LNCaP clone FGC (cell line): ENCODE measurements at regions not wholly inside any gene's neighbourhood (a gene's known extent, or its start where the extent isn't known, plus 50 kb on each side); places are given as distances from the start of the nearest gene placed in this dataset.

ENCODE experiments used
- DNase-seq: peaks from one replicate; pipeline ENCODE4 v3.0.0-alpha.2; 2011; ENCODE audit warnings: low read depth
- H3K4me3 ChIP-seq: 2 replicates; pipeline ENCODE4 v1.5.1; 2011; ENCODE audit warnings: mild to moderate bottlenecking, low read depth, low read length, control low read depth
- TF ChIP-seq, protein P1 (sequence below): IDR thresholded peaks from 2 replicates; pipeline ENCODE4 v1.5.1; 2012; ENCODE audit warnings: mild to moderate bottlenecking; ENCODE audit not compliant: control insufficient read depth, insufficient read depth; ENCODE audit errors: extremely low read depth

DNA sequence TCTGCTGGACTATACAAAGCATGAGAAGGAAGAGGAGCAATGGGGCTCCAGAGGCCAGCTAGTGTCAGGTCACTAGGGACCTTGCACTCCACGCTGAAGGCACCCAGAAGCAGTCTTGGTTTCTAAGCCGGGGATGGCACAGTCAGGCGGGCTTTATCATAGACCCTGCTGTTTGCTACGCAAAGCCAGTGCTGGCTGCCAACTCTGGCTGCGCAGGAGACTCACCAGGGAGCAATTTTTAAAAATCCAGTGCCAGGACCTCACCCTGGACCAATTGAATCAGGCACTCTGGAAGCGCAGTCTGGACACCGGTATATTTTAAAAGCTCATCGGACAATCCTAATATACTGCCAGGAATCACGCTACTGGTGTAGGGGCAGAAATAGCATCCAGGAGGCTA, 368.5 kb upstream of the XYLT1 start:
- no peak overlapping the region for H3K4me3 ChIP-seq
- TF ChIP-seq, protein P1, sequence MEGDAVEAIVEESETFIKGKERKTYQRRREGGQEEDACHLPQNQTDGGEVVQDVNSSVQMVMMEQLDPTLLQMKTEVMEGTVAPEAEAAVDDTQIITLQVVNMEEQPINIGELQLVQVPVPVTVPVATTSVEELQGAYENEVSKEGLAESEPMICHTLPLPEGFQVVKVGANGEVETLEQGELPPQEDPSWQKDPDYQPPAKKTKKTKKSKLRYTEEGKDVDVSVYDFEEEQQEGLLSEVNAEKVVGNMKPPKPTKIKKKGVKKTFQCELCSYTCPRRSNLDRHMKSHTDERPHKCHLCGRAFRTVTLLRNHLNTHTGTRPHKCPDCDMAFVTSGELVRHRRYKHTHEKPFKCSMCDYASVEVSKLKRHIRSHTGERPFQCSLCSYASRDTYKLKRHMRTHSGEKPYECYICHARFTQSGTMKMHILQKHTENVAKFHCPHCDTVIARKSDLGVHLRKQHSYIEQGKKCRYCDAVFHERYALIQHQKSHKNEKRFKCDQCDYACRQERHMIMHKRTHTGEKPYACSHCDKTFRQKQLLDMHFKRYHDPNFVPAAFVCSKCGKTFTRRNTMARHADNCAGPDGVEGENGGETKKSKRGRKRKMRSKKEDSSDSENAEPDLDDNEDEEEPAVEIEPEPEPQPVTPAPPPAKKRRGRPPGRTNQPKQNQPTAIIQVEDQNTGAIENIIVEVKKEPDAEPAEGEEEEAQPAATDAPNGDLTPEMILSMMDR = no peak
- no peak for DNase-seq

DNA sequence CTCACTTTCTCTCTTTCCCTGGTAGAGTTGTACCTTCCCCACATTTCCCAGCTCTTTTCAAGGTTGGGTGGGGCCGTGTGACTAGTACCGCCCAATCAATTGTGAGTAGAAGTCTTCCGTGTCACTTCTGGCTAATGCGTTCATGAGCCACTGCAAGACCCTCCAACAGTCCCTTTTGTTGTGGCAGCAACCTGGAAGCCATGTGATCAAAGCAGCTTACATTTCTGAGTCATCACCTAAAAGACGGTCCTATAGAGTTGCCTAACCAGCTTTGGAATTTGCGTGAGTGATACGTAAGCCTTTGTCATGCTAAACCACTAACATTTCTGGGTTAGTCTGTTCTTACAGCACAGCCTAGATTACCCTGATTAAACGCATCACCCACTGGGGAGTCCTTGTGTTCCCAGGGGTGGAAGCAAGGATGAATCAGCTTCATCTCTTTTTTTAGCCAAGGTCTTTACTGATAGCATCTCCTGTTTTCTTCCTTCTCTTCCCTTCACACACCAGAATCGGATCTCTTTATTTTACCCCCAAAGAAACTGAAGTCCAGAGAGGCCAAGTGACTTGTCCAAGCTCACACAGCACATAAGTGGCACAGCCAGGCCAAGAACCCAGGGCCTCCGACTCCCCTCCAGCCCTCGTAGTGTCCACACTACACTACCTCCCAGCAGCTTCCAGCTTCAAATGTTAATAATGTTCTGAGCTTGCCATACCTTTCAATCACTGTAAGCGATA, 366.3 kb upstream of the XYLT1 start:
- TF ChIP-seq, protein P1 = no peak
- no peak for DNase-seq
- H3K4me3 ChIP-seq = no peak overlapping the region

DNA sequence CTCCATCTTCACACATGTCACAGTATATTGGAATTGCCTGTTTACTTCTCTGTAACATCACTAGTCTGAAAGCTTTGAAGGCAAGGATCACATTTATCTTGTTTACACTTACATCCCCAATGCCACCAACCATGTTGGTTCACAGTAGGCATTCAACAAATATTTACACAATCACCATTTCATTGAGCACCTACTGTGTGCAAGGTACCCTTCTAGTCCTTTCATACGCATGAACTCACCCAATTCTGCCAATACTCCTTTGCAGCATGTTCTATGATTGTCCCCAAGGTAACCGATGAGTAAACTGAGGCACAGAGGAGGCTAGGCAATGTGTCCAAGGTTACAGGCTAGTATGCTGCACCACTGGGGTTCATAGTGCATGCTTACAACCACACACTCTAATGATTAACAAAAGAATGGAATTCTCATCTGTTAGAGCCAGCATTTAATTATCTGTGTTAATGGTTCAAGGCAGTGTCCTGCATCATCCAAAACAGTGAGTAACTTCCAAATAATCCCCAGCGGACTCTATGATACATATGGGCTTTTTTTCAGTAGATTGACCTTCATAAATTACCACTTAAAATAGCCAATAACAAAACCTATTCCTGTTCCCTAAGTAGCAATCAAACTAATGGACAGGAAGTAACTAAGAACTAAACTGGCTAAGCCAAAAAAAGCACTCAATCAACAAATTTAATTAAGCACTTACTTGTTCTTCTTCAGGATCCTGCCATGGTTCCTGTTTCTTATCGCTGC, 364.5 kb upstream of the XYLT1 start:
- TF ChIP-seq, protein P1 = no peak
- DNase-seq = no peak
- no peak overlapping the region for H3K4me3 ChIP-seq

DNA sequence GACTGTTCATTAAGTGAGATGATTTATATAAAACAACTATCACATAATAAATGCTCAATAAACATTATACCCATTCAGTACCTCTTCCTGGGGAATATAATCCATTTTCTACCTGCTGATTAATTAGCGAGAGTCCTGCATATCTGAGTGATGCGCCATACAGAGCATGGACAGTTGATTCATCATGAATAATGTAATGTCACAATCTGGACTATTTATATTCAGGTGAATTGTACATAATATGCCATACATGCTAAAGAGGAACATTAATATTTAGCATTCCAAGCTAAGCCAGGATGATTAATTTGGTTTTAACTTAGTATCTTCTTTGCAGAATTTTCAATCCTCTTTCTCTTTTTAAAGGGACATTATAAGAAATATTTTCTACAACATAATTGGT, 362.0 kb upstream of the XYLT1 start:
- DNase-seq = no peak
- no peak overlapping the region for H3K4me3 ChIP-seq
- TF ChIP-seq, protein P1 = no peak

DNA sequence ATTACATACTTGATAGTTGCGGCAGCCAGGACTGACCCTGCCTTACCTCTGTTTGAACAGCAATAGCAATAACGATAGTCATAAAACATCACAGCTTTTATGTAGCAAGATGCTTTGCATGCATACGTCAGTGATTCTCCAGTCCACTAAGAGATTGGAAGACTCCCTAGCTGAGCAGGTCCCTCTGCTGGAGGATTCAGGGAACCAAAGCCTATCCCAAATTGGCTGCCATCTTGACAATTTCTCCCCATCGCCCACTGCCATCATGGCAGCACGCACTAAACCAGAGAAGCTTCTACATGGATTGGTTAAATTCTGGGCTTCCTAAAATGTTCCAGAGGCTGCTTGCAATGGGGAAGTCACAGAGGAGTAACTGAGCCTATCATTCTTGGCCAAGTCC, 360.6 kb upstream of the XYLT1 start:
- no peak for DNase-seq
- H3K4me3 ChIP-seq = no peak overlapping the region
- TF ChIP-seq, protein P1 = 0 out of 2 replicates have a peak, but pooled peaks have one; percentile 12

DNA sequence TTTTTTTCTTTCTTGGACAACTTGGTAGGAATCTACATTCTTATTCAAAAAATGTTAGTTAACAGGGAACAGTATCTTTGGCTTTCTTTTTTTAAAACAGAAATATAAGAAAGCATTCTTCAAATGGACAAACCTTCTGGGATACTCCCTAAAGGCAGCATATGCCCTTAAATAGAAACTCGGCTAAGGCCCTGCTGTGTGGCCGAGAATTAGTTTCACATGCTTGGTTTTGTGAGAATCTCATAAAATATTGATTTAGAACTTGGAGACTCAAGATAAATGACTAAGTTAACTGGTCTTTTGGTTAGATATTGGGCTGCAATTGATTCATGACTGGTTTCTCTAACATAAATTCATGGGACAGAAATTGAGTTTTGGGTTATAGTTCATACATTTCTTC, 359.9 kb upstream of the XYLT1 start:
- TF ChIP-seq, protein P1 = no peak
- DNase-seq = no peak
- H3K4me3 ChIP-seq = no peak overlapping the region
